CD14-positive monocyte (primary cell): ENCODE measurements at regions not wholly inside any gene's neighbourhood (a gene's known extent, or its start where the extent isn't known, plus 50 kb on each side); places are given as distances from the start of the nearest gene placed in this dataset.
"Not testable (repeated sequence)": the region's sequence is repeated elsewhere in the genome, so short reads cannot be mapped to it uniquely, and the experiment has no call there.

Experiments
- DNase-seq, 3 donors: peaks; one replicate each; pipeline ENCODE4 v3.0.0-alpha.2; 2011 to 2022
- H2AFZ ChIP-seq: 2 replicates; pipeline ENCODE4 v1.6.0; 2012; ENCODE audit warnings: mild to moderate bottlenecking, low read depth, low read length, inconsistent platforms; ENCODE audit not compliant: insufficient read depth, poor library complexity, severe bottlenecking
- H3K27ac ChIP-seq, 2 donors: 1 replicate in 1 of 2; 2 replicates in 1 of 2; pipeline ENCODE4 v1.5.1; 2012 to 2013; ENCODE audit warnings: low read length in 2 of 2, control low read depth in 1 of 2, inconsistent platforms in 1 of 2, low read depth in 1 of 2, mild to moderate bottlenecking in 1 of 2
- H3K27me3 ChIP-seq, 2 donors: one replicate each; pipeline versions ENCODE4 v1.6.0 to v1.6.1; 2011 to 2013; ENCODE audit warnings: low read length in 2 of 2; ENCODE audit not compliant: control insufficient read depth in 2 of 2, insufficient read depth in 2 of 2
- H3K36me3 ChIP-seq, 2 donors: replicated peaks in 1 of 2; 1 replicate in 1 of 2; 2 replicates in 1 of 2; pipeline versions ENCODE4 v1.5.1 to v1.6.1; 2012 to 2013; ENCODE audit warnings: low read length in 2 of 2, control low read depth in 1 of 2, inconsistent platforms in 1 of 2, mild to moderate bottlenecking in 1 of 2; ENCODE audit not compliant: insufficient read depth in 2 of 2, control insufficient read depth in 1 of 2
- H3K4me1 ChIP-seq, 2 donors: 1 replicate in 1 of 2; 2 replicates in 1 of 2; pipeline versions ENCODE4 v1.5.1 to v1.6.1; 2012 to 2013; ENCODE audit warnings: low read length in 2 of 2, control low read depth in 1 of 2, inconsistent platforms in 1 of 2, mild to moderate bottlenecking in 1 of 2, moderate library complexity in 1 of 2; ENCODE audit not compliant: insufficient read depth in 2 of 2, control insufficient read depth in 1 of 2
- H3K4me2 ChIP-seq: replicated peaks from 2 replicates; pipeline ENCODE3; 2012; ENCODE audit warnings: low read length, moderate library complexity, mild to moderate bottlenecking; ENCODE audit not compliant: poor library complexity, severe bottlenecking; ENCODE audit errors: extremely low read depth
- H3K4me3 ChIP-seq, 3 experiments: fragments of 200-600 bp in 1 of 3; sonication (generic) in 1 of 3; replicated peaks in 1 of 3; 1 replicate in 2 of 3; 2 replicates in 1 of 3; pipeline ENCODE4 v1.5.1; 2011 to 2013; ENCODE audit warnings: low read length in 3 of 3, mild to moderate bottlenecking in 3 of 3, control low read depth in 2 of 3, low read depth in 2 of 3, inconsistent platforms in 1 of 3, moderate library complexity in 1 of 3
- H3K79me2 ChIP-seq: 2 replicates; pipeline ENCODE4 v1.6.0; 2012; ENCODE audit warnings: mild to moderate bottlenecking, control low read depth, inconsistent platforms, low read length, moderate library complexity; ENCODE audit not compliant: insufficient read depth
- H3K9ac ChIP-seq: 2 replicates; pipeline ENCODE4 v1.6.0; 2017; ENCODE audit warnings: low read length, mild to moderate bottlenecking; ENCODE audit not compliant: insufficient read depth, poor library complexity, severe bottlenecking
- H3K9me3 ChIP-seq, 2 donors: replicated peaks in 1 of 2; 1 replicate in 1 of 2; 2 replicates in 1 of 2; pipeline versions ENCODE4 v1.5.1 to v1.6.1; 2012 to 2013; ENCODE audit warnings: low read length in 2 of 2, control low read depth in 1 of 2; ENCODE audit not compliant: control insufficient read depth in 1 of 2, insufficient read depth in 1 of 2
- H4K20me1 ChIP-seq: 2 replicates; pipeline ENCODE4 v1.6.0; 2012; ENCODE audit warnings: mild to moderate bottlenecking, low read length, control low read depth, moderate library complexity; ENCODE audit not compliant: insufficient read depth
- H3K27ac Mint-ChIP-seq, 7 donors: one replicate each; pipeline ENCODE4 v1.8.0; 2020; ENCODE audit warnings: mild to moderate bottlenecking in 7 of 7, mixed read lengths in 7 of 7, moderate library complexity in 6 of 7, inconsistent platforms in 2 of 7
- H3K27me3 Mint-ChIP-seq, 3 donors: one replicate each; pipeline ENCODE4 v1.8.0; 2021 to 2022; ENCODE audit warnings: low read depth in 3 of 3, mild to moderate bottlenecking in 3 of 3, mixed read lengths in 3 of 3, moderate library complexity in 3 of 3, inconsistent platforms in 1 of 3
- H3K36me3 Mint-ChIP-seq, 2 donors: one replicate each; pipeline ENCODE4 v1.8.0; 2020; ENCODE audit warnings: mixed read lengths in 2 of 2, inconsistent platforms in 1 of 2, mild to moderate bottlenecking in 1 of 2
- H3K4me1 Mint-ChIP-seq: one replicate; pipeline ENCODE4 v1.8.0; 2020; ENCODE audit warnings: mild to moderate bottlenecking, mixed read lengths
- H3K4me3 Mint-ChIP-seq, 2 donors: one replicate each; pipeline ENCODE4 v1.8.0; 2020; ENCODE audit warnings: mild to moderate bottlenecking in 2 of 2, mixed read lengths in 2 of 2, moderate library complexity in 1 of 2
- H3K9me3 Mint-ChIP-seq, 7 donors: one replicate each; pipeline ENCODE4 v1.8.0; 2020 to 2022; ENCODE audit warnings: mixed read lengths in 7 of 7, mild to moderate bottlenecking in 6 of 7, moderate library complexity in 6 of 7, inconsistent platforms in 2 of 7
- CTCF ChIP-seq: fragments of 200-600 bp; IDR thresholded peaks from one replicate; pipeline ENCODE4 v1.8.0; 2022; ENCODE audit warnings: antibody characterized with exemption, mild to moderate bottlenecking
- WGBS: methylation state at CpG from one replicate; pipeline ENCODE4 v1.1.5; 2013; ENCODE audit warnings: missing lambda C conversion rate; ENCODE audit not compliant: insufficient coverage; 5-methylcytosine and 5-hydroxymethylcytosine counted together
- intact Hi-C, 2 donors: fragments of 100-400 bp; cut with micrococcal nuclease; formaldehyde crosslinking; loops; one replicate each; pipeline versions ENCODE4 v1.15.0 to v1.15.1; 2023

DNA sequence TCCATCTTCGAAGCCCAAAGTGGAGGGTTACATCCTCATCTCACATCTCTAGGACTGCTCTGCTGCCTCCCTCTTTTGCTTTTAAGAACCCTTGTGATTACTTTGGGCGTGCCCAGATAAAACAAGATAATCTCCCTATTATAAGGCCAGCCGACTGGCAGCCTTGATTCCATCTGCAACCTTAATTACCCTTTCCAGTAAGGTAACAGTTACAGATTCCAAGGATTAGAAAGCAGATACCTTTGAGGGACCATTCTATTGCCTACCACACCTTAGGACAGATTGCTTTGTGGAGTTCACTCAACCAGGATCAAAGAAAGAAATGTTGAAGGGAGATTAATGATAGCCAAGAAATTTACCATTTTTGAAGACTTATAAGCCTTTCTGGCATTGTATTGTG lies 250.8 kb upstream of the ACVR2A start:
- Histone ChIP-seq H3K4me3 (no peak overlapping the region), H3K27ac (no peak overlapping the region), H3K4me1 (no peaks in the 10 kb centered on the region), H4K20me1 (no peaks in the 10 kb centered on the region), H3K9me3 (peaks cover 3 to 7% of the 10 kb centered on the region in 2 donors), H3K79me2 (no peaks in the 10 kb centered on the region), H3K27me3 (no peaks in the 10 kb centered on the region), H3K36me3 (no peaks in the 10 kb centered on the region), H2AFZ (no peak overlapping the region), H3K4me2 (no peak overlapping the region), H3K9ac (no peak overlapping the region)
- Mint-ChIP-seq H3K4me1 (no peaks in the 10 kb centered on the region), H3K27me3 (peaks cover 0 to 2% (median 1%) of the 10 kb centered on the region in 3 donors), H3K36me3 (no peaks in the 10 kb centered on the region), H3K27ac (no peak overlapping the region), H3K4me3 (no peak overlapping the region), H3K9me3 (peaks cover 8 to 14% (median 10%) of the 10 kb centered on the region in 7 donors)
- no peak for DNase-seq
- 100% methylated on average over 1 of the region's 3 CpGs for WGBS
- intact Hi-C loops: no loop called here
- TF ChIP-seq CTCF: no peak

- H3K27me3 ChIP-seq, H2AFZ ChIP-seq, H3K79me2 ChIP-seq, H3K27me3 Mint-ChIP-seq, DNase-seq, H3K9me3 ChIP-seq, H3K27ac ChIP-seq, H3K4me1 ChIP-seq, H4K20me1 ChIP-seq, H3K4me3 ChIP-seq, H3K4me1 Mint-ChIP-seq, H3K4me2 ChIP-seq, H3K4me3 Mint-ChIP-seq, H3K27ac Mint-ChIP-seq, intact Hi-C loops, H3K36me3 Mint-ChIP-seq, H3K36me3 ChIP-seq, H3K9ac ChIP-seq: not testable (repeated sequence)
- WGBS: no CpG with 5 or more reads among the region's 2 CpGs
- H3K9me3 Mint-ChIP-seq: peaks cover 8 to 14% (median 10%) of the 10 kb centered on the region in 7 donors
Observed at GRCh38 chr2:147592784-147593183, 252.0 kb upstream of the ACVR2A start.
